Activated T-cell treated with anti-CD3 and anti-CD28 coated beads, Interleukin-2, amount 50 U/mL, for 72 hours (primary cell): ENCODE measurements at regions not wholly inside any gene's neighbourhood (a gene's known extent, or its start where the extent isn't known, plus 50 kb on each side); places are given as distances from the start of the nearest gene placed in this dataset.

Source experiments
- ATAC-seq, 2 donors: fragments of 150-1000 bp; cut with Tn5 transposase; replicated peaks in 1 of 2; 2 replicates each; pipeline ENCODE4 v1.10.0; 2021; ENCODE audit warnings: moderate library complexity in 2 of 2, mild to moderate bottlenecking in 1 of 2
- DNase-seq, 2 donors: peaks; one replicate each; pipeline ENCODE4 v3.0.0; 2021 to 2022; ENCODE audit warnings: mixed read lengths in 1 of 2
- H3K27ac Mint-ChIP-seq: one replicate; pipeline ENCODE4 v1.8.0; 2022; ENCODE audit warnings: mild to moderate bottlenecking, moderate library complexity, mixed read lengths
- H3K27me3 Mint-ChIP-seq: one replicate; pipeline ENCODE4 v1.8.0; 2022; ENCODE audit warnings: low read depth, mixed read lengths
- H3K36me3 Mint-ChIP-seq, 2 donors: one replicate each; pipeline ENCODE4 v1.8.0; 2022; ENCODE audit warnings: mixed read lengths in 2 of 2, mild to moderate bottlenecking in 1 of 2; ENCODE audit not compliant: insufficient read depth in 2 of 2
- H3K4me1 Mint-ChIP-seq: one replicate; pipeline ENCODE4 v1.8.0; 2022; ENCODE audit warnings: low read depth, mixed read lengths
- H3K4me3 Mint-ChIP-seq, 2 donors: one replicate each; pipeline ENCODE4 v1.8.0; 2022; ENCODE audit warnings: mild to moderate bottlenecking in 2 of 2, mixed read lengths in 2 of 2, moderate library complexity in 2 of 2
- H3K9me3 Mint-ChIP-seq, 2 donors: one replicate each; pipeline ENCODE4 v1.8.0; 2022; ENCODE audit warnings: mixed read lengths in 2 of 2

GRCh38 chr2:7774481-7774880 is 857.3 kb downstream of the RNF144A start:
- Mint-ChIP-seq H3K4me3 (peak overlapping the region; percentile 55 to 59), H3K4me1 (peaks cover 65% of the 10 kb centered on the region), H3K27me3 (no peaks in the 10 kb centered on the region), H3K36me3 (peaks cover 10% of the 10 kb centered on the region in 2 donors), H3K9me3 (peaks cover 0 to 4% of the 10 kb centered on the region in 2 donors), H3K27ac (peak overlapping the region; percentile 36)
- ATAC-seq (peak; percentile 83), DNase-seq (peak; percentile 38 to 49)

DNA sequence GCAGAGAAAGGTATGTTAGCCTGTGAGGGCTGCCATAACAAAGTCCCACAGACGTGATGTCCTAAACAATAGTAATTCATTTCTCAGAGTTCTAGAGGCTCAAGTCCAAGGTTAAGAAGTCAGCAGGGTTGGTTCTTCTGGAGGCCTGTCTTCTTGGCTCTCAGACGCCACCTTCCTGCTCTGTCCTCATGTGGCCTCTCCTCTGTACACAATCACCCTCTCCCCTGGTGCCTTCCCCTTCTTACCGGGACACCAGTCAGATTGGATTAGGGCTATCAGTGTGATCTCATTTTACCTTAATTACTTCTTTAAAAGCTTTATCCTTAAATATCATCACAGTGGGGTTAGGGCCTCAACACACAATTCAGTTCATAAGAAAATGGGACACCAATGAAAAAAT is 860.5 kb downstream of the RNF144A start:
- H3K9me3 Mint-ChIP-seq, result peaks cover 0 to 3% of the 10 kb centered on the region in 2 donors
- peak overlapping the region in 1 of 2 donors; percentile 51 for H3K4me3 Mint-ChIP-seq
- peaks cover 62% of the 10 kb centered on the region for H3K4me1 Mint-ChIP-seq
- ATAC-seq, result no peak
- no peaks in the 10 kb centered on the region for H3K27me3 Mint-ChIP-seq
- H3K36me3 Mint-ChIP-seq, result peaks cover 2 to 6% of the 10 kb centered on the region in 2 donors
- H3K27ac Mint-ChIP-seq, result no peak overlapping the region
- no peak for DNase-seq

GRCh38 chr2:7780321-7780720 is 863.1 kb downstream of the RNF144A start:
- Mint-ChIP-seq H3K4me3 (peak overlapping the region in 1 of 2 donors; percentile 63), H3K4me1 (peaks cover 50% of the 10 kb centered on the region), H3K27me3 (peaks cover 7% of the 10 kb centered on the region), H3K9me3 (peaks cover 0 to 8% of the 10 kb centered on the region in 2 donors), H3K27ac (no peak overlapping the region), H3K36me3 (peaks cover 7% of the 10 kb centered on the region in 2 donors)
- DNase-seq (no peak), ATAC-seq (no peak)

GRCh38 chr2:7785700-7786099 is 868.5 kb downstream of the RNF144A start:
- Mint-ChIP-seq H3K36me3 (peaks cover 2 to 5% of the 10 kb centered on the region in 2 donors), H3K4me1 (peaks cover 15% of the 10 kb centered on the region), H3K27me3 (peaks cover 7% of the 10 kb centered on the region), H3K27ac (no peak overlapping the region), H3K9me3 (peaks cover 0 to 6% of the 10 kb centered on the region in 2 donors), H3K4me3 (no peak overlapping the region)
- no peak for DNase-seq
- no peak for ATAC-seq

DNA sequence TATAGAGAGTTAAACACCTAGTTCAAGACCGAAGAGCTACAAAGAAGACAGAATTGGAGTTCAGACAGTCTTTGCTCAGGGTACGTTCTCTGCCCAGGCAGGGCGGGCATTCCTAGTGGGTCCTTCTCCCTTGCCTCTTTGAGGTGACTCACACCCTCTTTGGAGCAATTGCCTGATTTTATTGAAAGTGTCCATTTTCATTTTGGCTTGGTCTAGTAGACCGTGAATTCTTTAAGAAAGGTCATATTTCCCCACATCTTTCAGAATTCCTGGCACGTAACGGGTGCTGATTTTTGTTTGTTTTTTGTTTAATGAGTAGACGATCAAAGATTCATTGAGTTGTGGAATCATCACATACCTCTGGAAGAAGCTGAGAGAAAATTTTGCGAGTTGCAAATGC is 871.5 kb downstream of the RNF144A start:
- Mint-ChIP-seq H3K36me3 (peaks cover 2 to 5% of the 10 kb centered on the region in 2 donors), H3K27me3 (peaks cover 7% of the 10 kb centered on the region), H3K4me1 (peaks cover 6% of the 10 kb centered on the region), H3K4me3 (no peak overlapping the region), H3K27ac (no peak overlapping the region), H3K9me3 (no peaks in the 10 kb centered on the region)
- DNase-seq (no peak), ATAC-seq (no peak)

DNA sequence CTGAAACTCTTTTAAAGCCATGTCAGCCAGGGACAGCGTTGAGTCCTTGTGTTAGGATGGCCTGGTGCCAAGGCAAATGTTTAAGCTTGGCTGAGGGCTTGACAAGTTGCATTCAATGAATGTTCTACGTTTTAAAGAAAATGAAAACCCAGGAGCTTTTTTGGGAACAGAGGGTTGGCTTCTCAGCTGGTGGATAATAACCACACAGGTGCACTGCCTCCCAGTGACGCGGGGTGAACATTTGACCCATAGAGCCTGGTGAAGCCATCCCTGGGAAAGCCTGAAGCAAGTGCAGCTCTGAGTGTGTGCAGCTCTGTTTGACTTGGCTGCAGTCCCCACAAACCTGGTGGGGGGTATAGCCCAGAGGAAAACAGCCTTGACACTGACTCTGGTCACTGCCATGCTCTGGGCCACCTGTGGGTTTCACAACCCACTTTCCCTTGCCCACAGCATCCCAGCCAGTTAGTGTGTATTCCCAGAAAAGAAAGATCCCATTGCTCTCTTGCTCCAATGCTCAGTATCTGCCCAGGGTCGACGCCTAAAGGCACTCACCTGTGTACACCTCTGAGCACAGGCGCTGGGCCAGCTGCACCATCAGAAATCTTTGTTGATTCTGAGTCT is 874.9 kb downstream of the RNF144A start:
- Mint-ChIP-seq H3K4me1 (peaks cover 13% of the 10 kb centered on the region), H3K27ac (no peak overlapping the region), H3K4me3 (no peak overlapping the region), H3K27me3 (no peaks in the 10 kb centered on the region), H3K36me3 (peaks cover 0 to 6% of the 10 kb centered on the region in 2 donors), H3K9me3 (no peaks in the 10 kb centered on the region)
- ATAC-seq (no peak), DNase-seq (no peak)

- H3K4me3 Mint-ChIP-seq, result peak overlapping the region; percentile 48 to 49
- peaks cover 18% of the 10 kb centered on the region for H3K4me1 Mint-ChIP-seq
- DNase-seq, result no peak
- H3K27me3 Mint-ChIP-seq, result no peaks in the 10 kb centered on the region
- peaks cover 9 to 21% of the 10 kb centered on the region in 2 donors for H3K36me3 Mint-ChIP-seq
- H3K27ac Mint-ChIP-seq, result peak overlapping the region; percentile 70
- H3K9me3 Mint-ChIP-seq, result peaks cover 6% of the 10 kb centered on the region in 2 donors
- peak; percentile 32 to 38 for ATAC-seq
Observed at GRCh38 chr2:7795778-7796563, 878.8 kb downstream of the RNF144A start.

DNA sequence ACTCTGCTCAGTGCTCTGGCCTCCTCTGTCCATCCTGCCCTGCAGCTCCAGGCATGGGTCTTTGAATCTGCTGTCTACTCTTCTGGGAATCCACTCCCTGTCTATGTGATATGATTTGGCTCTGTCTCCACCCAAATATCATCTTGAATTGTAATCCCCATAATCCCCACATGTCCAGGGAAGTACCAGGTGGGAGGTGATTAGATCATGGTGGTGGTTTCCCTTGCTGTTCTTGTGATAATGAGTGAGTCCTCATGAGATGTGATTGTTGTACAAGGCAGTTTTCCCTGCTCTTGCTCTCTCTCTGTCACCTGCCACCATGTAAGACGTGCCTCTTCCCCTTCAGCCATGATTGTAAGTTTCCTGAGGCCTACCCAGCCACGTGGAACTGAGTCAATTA is 881.8 kb upstream of the ID2 start:
- Mint-ChIP-seq H3K27ac (no peak overlapping the region), H3K36me3 (peaks cover 21 to 36% of the 10 kb centered on the region in 2 donors), H3K4me3 (no peak overlapping the region), H3K9me3 (peaks cover 12 to 13% of the 10 kb centered on the region in 2 donors), H3K4me1 (peaks cover 16% of the 10 kb centered on the region), H3K27me3 (no peaks in the 10 kb centered on the region)
- no peak for ATAC-seq
- no peak for DNase-seq

DNA sequence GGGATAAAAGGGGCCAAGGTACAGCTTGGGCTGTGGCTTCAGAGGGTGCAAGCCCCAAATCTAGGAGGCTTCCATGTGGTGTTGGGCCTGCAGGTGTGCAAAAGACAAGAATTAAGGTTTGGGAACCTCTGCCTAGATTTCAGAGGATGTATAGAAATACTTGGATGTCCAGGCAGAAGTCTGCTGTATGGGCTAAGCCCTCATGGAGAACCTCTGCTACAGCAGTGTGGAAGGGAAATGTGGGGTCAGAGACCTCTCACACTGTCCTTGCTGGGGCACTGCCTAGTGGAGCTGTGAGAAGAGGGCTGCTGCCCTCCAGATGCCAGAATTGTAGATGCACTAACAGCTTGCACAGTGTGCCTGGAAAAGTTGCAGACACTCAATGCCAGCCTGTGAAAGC is 880.6 kb upstream of the ID2 start:
- DNase-seq, result no peak
- Mint-ChIP-seq H3K9me3 (peaks cover 12 to 13% of the 10 kb centered on the region in 2 donors), H3K4me3 (no peak overlapping the region), H3K27me3 (no peaks in the 10 kb centered on the region), H3K4me1 (peaks cover 7% of the 10 kb centered on the region), H3K36me3 (peaks cover 21 to 33% of the 10 kb centered on the region in 2 donors), H3K27ac (no peak overlapping the region)
- ATAC-seq, result no peak

DNA sequence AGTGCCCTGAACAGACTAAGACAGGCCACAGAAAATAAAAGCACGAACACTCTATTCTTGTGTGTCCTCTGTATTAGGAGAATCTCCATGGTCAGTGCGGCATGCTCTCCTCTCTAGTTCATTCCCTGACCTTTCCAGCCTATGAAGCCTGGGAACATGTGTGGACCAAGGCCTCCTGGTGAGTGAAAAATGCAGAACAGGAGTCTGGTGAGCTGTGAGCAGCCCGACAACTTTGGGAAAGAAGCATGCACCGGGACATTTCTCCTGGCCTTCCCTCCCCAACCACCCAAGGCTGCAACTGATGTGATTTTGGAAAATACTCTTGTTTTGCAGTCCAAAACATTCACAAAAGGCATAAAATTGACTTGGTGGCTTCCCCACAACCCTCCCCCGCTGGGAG is 878.3 kb upstream of the ID2 start:
- H3K9me3 Mint-ChIP-seq, result peaks cover 12 to 13% of the 10 kb centered on the region in 2 donors
- H3K4me1 Mint-ChIP-seq, result peaks cover 5% of the 10 kb centered on the region
- no peaks in the 10 kb centered on the region for H3K27me3 Mint-ChIP-seq
- peaks cover 21 to 30% of the 10 kb centered on the region in 2 donors for H3K36me3 Mint-ChIP-seq
- no peak for DNase-seq
- no peak for ATAC-seq
- H3K27ac Mint-ChIP-seq, result no peak overlapping the region
- no peak overlapping the region for H3K4me3 Mint-ChIP-seq

- peaks cover 4 to 7% of the 10 kb centered on the region in 2 donors for H3K36me3 Mint-ChIP-seq
- peaks cover 5 to 6% of the 10 kb centered on the region in 2 donors for H3K9me3 Mint-ChIP-seq
- peaks cover 28% of the 10 kb centered on the region for H3K4me1 Mint-ChIP-seq
- no peak overlapping the region for H3K27ac Mint-ChIP-seq
- DNase-seq, result no peak
- ATAC-seq, result no peak
- H3K27me3 Mint-ChIP-seq, result no peaks in the 10 kb centered on the region
- no peak overlapping the region for H3K4me3 Mint-ChIP-seq
Observed at GRCh38 chr2:7809640-7810039, 872.2 kb upstream of the ID2 start.

DNA sequence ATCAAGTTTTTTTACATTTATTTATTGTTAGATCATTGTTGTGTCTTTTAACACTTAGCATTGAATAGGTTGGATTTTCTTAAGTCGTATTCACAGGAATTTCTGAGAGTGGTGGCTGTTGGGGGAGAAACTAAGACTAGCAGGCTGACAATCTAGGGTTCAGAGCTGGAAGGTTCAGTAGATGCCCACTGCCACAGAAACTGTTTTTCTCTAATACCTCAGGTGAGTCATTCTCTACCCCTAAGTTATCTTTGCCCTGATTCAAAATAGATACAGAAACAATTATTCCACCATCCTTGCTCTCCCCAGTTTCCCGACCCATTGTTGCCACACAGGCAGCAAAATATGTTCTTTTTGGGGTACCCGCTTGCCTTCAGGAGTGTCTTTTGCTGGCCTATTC is 870.8 kb upstream of the ID2 start:
- Mint-ChIP-seq H3K27ac (no peak overlapping the region), H3K36me3 (peaks cover 9 to 12% of the 10 kb centered on the region in 2 donors), H3K4me1 (peaks cover 28% of the 10 kb centered on the region), H3K4me3 (no peak overlapping the region), H3K27me3 (no peaks in the 10 kb centered on the region), H3K9me3 (peaks cover 7 to 9% of the 10 kb centered on the region in 2 donors)
- peak in 1 of 2 donors; percentile 53 for ATAC-seq
- no peak for DNase-seq

DNA sequence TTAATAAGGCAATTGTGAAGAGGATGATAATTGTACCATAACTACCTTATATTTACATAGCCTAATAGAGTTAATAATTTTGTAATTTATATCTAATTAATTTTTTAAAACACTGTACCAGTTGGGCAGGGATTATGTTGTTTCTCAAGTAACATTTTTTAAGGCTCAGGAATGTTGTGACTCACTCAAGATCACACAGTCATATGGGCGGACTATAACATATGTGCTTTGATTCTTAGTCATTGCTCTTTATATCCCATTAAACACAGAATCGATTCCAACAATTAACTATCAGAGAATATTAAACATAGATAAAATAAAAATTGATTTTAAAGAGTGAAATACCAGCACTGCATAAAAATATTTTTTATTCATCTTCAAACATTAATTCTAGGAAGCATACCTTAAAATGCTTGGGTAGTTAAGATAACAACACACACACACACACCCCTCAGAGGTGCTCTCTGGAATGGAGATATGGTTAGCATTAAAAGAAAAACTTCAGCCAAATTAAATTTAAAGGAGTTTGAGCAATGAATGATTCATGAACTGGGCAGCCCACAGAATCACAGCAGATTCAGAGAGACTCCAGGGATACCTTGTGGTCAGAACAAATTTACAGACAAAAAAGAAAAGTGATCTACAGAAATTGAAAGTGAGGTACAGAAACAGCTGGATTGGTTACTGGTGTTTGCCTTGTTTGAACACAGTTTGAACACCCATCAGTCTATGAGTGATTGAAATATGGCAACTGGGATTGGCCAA is 869.4 kb upstream of the ID2 start:
- Mint-ChIP-seq H3K4me1 (peaks cover 28% of the 10 kb centered on the region), H3K27ac (no peak overlapping the region), H3K27me3 (no peaks in the 10 kb centered on the region), H3K9me3 (peaks cover 7 to 9% of the 10 kb centered on the region in 2 donors), H3K4me3 (no peak overlapping the region), H3K36me3 (peaks cover 9 to 12% of the 10 kb centered on the region in 2 donors)
- ATAC-seq (peak; percentile 39 to 50), DNase-seq (no peak)
